B cell (primary cell): ENCODE measurements at regions not wholly inside any gene's neighbourhood (a gene's known extent, or its start where the extent isn't known, plus 50 kb on each side); places are given as distances from the start of the nearest gene placed in this dataset.

Source experiments
- ATAC-seq: fragments of 200-7000 bp; cut with Tn5 transposase; one replicate; pipeline ENCODE4 v1.10.0; 2021; ENCODE audit warnings: low read depth, mild to moderate bottlenecking, moderate number of reproducible peaks, moderate library complexity
- CTCF ChIA-PET: fragments of 350-600 bp; sonication (Branson Sonifier 250); formaldehyde crosslinking; loops from one replicate; lab custom pipeline; 2021; ENCODE audit warnings: antibody characterized with exemption, inconsistent platforms; lab: Charles Lee
- POLR2A ChIA-PET: fragments of 350-600 bp; sonication (Branson Sonifier 250); formaldehyde crosslinking; loops from one replicate; lab custom pipeline; 2021; ENCODE audit warnings: antibody characterized with exemption; lab: Charles Lee
- DNase-seq: peaks from one replicate; pipeline ENCODE4 v3.0.0; 2013
- H2AFZ ChIP-seq: 2 replicates; pipeline ENCODE4 v1.6.1; 2012; ENCODE audit warnings: mild to moderate bottlenecking, low read depth, low read length; ENCODE audit not compliant: insufficient read depth, poor library complexity, severe bottlenecking
- H3K27ac ChIP-seq, 2 donors: 1 replicate in 1 of 2; 2 replicates in 1 of 2; pipeline ENCODE4 v1.5.1; 2012 to 2013; ENCODE audit warnings: low read length in 2 of 2, mild to moderate bottlenecking in 2 of 2, moderate library complexity in 1 of 2
- H3K27me3 ChIP-seq, 4 experiments: fragments of 200-600 bp in 1 of 4; sonication (generic) in 1 of 4; replicated peaks in 1 of 4; 1 replicate in 2 of 4; 2 replicates in 2 of 4; pipeline versions ENCODE4 v1.6.1 to v1.7.0; 2013 to 2016; ENCODE audit warnings: low read length in 3 of 4, mild to moderate bottlenecking in 2 of 4, mixed read lengths in 1 of 4, moderate library complexity in 1 of 4; ENCODE audit not compliant: insufficient read depth in 4 of 4, control insufficient read depth in 3 of 4; ENCODE audit errors: control extremely low read depth in 1 of 4
- H3K36me3 ChIP-seq, 2 experiments: replicated peaks in 1 of 2; 1 replicate in 1 of 2; 2 replicates in 1 of 2; pipeline versions ENCODE4 v1.6.1 to v1.7.1; 2013; ENCODE audit warnings: low read length in 1 of 2; ENCODE audit not compliant: insufficient read depth in 2 of 2, control insufficient read depth in 1 of 2; ENCODE audit errors: control extremely low read depth in 1 of 2, extremely low read depth in 1 of 2
- H3K4me1 ChIP-seq, 2 donors: fragments of 200-600 bp in 1 of 2; sonication (generic) in 1 of 2; 1 replicate in 1 of 2; 2 replicates in 1 of 2; pipeline versions ENCODE4 v1.5.1 to v1.6.1; 2013 to 2017; ENCODE audit warnings: low read length in 2 of 2; ENCODE audit not compliant: control insufficient read depth in 2 of 2, insufficient read depth in 2 of 2
- H3K4me2 ChIP-seq: replicated peaks from 2 replicates; pipeline ENCODE3; 2012; ENCODE audit warnings: mild to moderate bottlenecking, low read depth, low read length; ENCODE audit not compliant: poor library complexity, severe bottlenecking
- H3K4me3 ChIP-seq, 5 experiments: fragments of 200-600 bp in 1 of 5; sonication (generic) in 1 of 5; 1 replicate in 3 of 5; 2 replicates in 2 of 5; pipeline versions ENCODE4 v1.5.1 to v1.7.0; 2011 to 2016; ENCODE audit warnings: low read length in 4 of 5, mild to moderate bottlenecking in 4 of 5, low read depth in 2 of 5, control low read depth in 1 of 5, moderate library complexity in 1 of 5; ENCODE audit not compliant: insufficient read depth in 1 of 5; ENCODE audit errors: control extremely low read depth in 1 of 5, extremely low read depth in 1 of 5
- H3K79me2 ChIP-seq: fragments of 200-600 bp; sonication (generic); one replicate; pipeline ENCODE4 v1.6.0; 2016; ENCODE audit warnings: low read length; ENCODE audit not compliant: control insufficient read depth, insufficient read depth
- H3K9ac ChIP-seq: fragments of 200-600 bp; sonication (generic); 2 replicates; pipeline ENCODE4 v1.6.1; 2017; ENCODE audit warnings: mild to moderate bottlenecking, low read length, moderate library complexity
- H3K9me3 ChIP-seq, 3 donors: one replicate each; pipeline versions ENCODE4 v1.6.1 to v1.7.1; 2013; ENCODE audit warnings: low read length in 2 of 3; ENCODE audit not compliant: control insufficient read depth in 2 of 3, insufficient read depth in 1 of 3; ENCODE audit errors: control extremely low read depth in 1 of 3
- H4K20me1 ChIP-seq: 2 replicates; pipeline ENCODE4 v1.6.0; 2012; ENCODE audit warnings: mild to moderate bottlenecking, low read length; ENCODE audit not compliant: insufficient read depth, control insufficient read depth, poor library complexity, severe bottlenecking
- H3K27ac Mint-ChIP-seq: one replicate; pipeline ENCODE4 v1.8.0; 2021; ENCODE audit warnings: mixed read lengths
- H3K27me3 Mint-ChIP-seq: one replicate; pipeline ENCODE4 v1.8.0; 2021; ENCODE audit warnings: mixed read lengths
- H3K4me1 Mint-ChIP-seq: one replicate; pipeline ENCODE4 v1.8.0; 2021; ENCODE audit warnings: mixed read lengths
- H3K4me3 Mint-ChIP-seq: one replicate; pipeline ENCODE4 v1.8.0; 2021; ENCODE audit warnings: mixed read lengths
- H3K9me3 Mint-ChIP-seq: one replicate; pipeline ENCODE4 v1.8.0; 2022; ENCODE audit warnings: mixed read lengths; ENCODE audit not compliant: insufficient read depth
- EZH2 ChIP-seq: IDR thresholded peaks from 2 replicates; pipeline ENCODE4 v1.6.1; 2012; ENCODE audit warnings: borderline replicate concordance, low read depth, mild to moderate bottlenecking, moderate library complexity, low read length; ENCODE audit not compliant: insufficient read depth, poor library complexity, severe bottlenecking
- WGBS: methylation state at CpG from one replicate; pipeline ENCODE4 v1.1.5; 2013; ENCODE audit warnings: missing lambda C conversion rate; ENCODE audit not compliant: insufficient coverage; 5-methylcytosine and 5-hydroxymethylcytosine counted together
- intact Hi-C: fragments of 100-400 bp; cut with micrococcal nuclease; formaldehyde crosslinking; loops from one replicate; pipeline ENCODE4 v1.10.0; 2022
- TF ChIP-seq, protein P1 (sequence below): fragments of 200-600 bp; IDR thresholded peaks from one replicate; pipeline ENCODE4 v1.8.0; 2022; ENCODE audit warnings: antibody characterized with exemption, mild to moderate bottlenecking

DNA sequence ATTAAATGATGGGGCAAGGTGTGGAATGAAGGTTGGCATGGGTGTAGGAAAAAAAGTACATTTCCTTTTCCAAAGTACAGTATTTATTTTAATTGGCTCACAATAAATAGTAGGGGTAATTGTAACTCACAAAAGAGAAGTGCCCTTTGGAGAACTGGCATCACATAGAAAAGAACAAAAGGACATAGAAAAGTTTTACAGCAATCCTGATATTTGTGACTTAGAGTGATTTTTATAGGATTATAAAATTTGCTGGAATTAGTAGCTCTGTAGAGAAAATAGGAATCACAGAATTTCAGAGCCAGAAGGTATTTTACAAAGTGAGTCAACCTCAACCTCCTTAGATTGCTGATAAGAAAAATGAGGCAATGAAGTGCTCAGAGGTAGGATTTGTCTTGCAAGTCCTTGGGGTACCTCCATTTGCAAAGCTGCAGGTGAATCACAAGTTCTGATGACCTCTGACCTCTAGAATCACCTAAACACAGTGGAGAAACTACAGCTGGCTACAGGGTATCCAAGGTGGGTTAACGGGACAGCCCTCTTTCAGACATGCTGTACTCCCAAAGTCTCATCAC, 133.6 kb downstream of the SOCS6 start:
- CTCF ChIA-PET = no interaction called here
- intact Hi-C loops = no loop called here
- H3K27me3 ChIP-seq = no peaks in the 10 kb centered on the region
- no peaks in the 10 kb centered on the region for H3K36me3 ChIP-seq
- Mint-ChIP-seq H3K9me3 (no peaks in the 10 kb centered on the region), H3K27me3 (peaks cover 7% of the 10 kb centered on the region), H3K4me1 (no peaks in the 10 kb centered on the region), H3K4me3 (no peak overlapping the region), H3K27ac (no peak overlapping the region)
- POLR2A ChIA-PET = no interaction called here
- no peak overlapping the region for H3K27ac ChIP-seq
- H4K20me1 ChIP-seq = no peaks in the 10 kb centered on the region
- H3K4me1 ChIP-seq = no peaks in the 10 kb centered on the region
- no CpG with 5 or more reads among the region's 1 CpG for WGBS
- TF ChIP-seq, protein P1, sequence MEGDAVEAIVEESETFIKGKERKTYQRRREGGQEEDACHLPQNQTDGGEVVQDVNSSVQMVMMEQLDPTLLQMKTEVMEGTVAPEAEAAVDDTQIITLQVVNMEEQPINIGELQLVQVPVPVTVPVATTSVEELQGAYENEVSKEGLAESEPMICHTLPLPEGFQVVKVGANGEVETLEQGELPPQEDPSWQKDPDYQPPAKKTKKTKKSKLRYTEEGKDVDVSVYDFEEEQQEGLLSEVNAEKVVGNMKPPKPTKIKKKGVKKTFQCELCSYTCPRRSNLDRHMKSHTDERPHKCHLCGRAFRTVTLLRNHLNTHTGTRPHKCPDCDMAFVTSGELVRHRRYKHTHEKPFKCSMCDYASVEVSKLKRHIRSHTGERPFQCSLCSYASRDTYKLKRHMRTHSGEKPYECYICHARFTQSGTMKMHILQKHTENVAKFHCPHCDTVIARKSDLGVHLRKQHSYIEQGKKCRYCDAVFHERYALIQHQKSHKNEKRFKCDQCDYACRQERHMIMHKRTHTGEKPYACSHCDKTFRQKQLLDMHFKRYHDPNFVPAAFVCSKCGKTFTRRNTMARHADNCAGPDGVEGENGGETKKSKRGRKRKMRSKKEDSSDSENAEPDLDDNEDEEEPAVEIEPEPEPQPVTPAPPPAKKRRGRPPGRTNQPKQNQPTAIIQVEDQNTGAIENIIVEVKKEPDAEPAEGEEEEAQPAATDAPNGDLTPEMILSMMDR = no peak
- no peak for TF ChIP-seq EZH2
- H3K4me2 ChIP-seq = no peak overlapping the region
- ATAC-seq (no peak), DNase-seq (no peak)
- no peak overlapping the region for H3K9ac ChIP-seq
- no peak overlapping the region for H2AFZ ChIP-seq
- no peaks in the 10 kb centered on the region for H3K9me3 ChIP-seq
- H3K79me2 ChIP-seq = no peaks in the 10 kb centered on the region
- no peak overlapping the region for H3K4me3 ChIP-seq

DNA sequence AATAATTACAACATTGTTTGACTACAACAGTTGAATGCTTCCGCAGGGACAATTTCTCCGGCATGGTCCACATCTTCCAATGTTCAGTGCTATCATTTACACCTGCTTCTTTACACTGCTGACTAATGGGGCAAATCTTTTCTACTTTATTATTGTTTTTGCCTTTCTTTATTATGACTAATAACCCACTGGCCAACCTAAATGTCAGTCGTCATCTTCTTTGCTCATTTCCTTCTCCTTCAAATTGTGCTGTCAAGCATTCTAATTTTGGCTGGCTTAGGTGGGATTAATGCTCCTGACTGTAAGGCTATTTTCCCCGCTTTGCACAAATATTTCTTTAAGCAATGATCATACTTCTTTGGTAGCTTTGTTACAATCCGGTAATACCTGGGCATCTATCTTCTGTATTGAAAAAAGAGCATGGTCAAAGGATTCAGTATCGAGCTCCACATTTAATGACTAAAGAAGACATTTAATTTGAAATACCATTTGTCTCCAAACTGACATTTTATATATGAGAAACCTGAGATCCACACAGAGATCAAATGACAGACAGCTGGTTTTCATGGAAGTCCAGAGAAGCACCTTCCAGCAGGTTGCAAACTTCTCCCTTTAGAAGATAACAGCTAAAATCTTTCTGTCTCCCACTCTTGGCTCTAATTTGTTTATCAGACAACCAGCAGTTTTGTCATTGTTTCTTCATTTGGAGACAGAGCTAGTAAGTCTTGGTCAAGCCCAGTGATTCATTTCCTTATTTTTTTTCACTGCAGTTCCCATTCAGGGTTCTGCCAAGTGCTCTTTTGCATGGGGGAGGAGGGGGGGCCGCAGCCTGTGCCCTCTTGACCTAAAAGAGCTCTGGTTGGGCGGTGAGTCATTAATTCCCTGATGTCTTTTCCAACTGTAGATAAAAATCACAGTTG, 132.9 kb downstream of the SOCS6 start:
- Mint-ChIP-seq H3K4me3 (no peak overlapping the region), H3K27ac (no peak overlapping the region), H3K4me1 (no peaks in the 10 kb centered on the region), H3K9me3 (no peaks in the 10 kb centered on the region), H3K27me3 (peaks cover 7% of the 10 kb centered on the region)
- intact Hi-C loops = no loop called here
- Histone ChIP-seq H3K27ac (no peak overlapping the region), H3K27me3 (no peaks in the 10 kb centered on the region), H3K36me3 (no peaks in the 10 kb centered on the region), H4K20me1 (no peaks in the 10 kb centered on the region), H3K9me3 (no peaks in the 10 kb centered on the region), H3K9ac (no peak overlapping the region), H3K4me2 (no peak overlapping the region), H2AFZ (no peak overlapping the region), H3K4me3 (no peak overlapping the region), H3K4me1 (no peaks in the 10 kb centered on the region), H3K79me2 (no peaks in the 10 kb centered on the region)
- DNase-seq = no peak
- CTCF ChIA-PET = interaction anchor here (1.5 kb wide), 1 partner anchor 13 kb away, joined by 3 read pairs; no protein-coding TSS in a partner anchor
- TF ChIP-seq, protein P1 = no peak
- TF ChIP-seq EZH2 = no peak
- WGBS = 60% methylated on average over 1 of the region's 8 CpGs
- POLR2A ChIA-PET = no interaction called here
- no peak for ATAC-seq
